Neural cell (in vitro differentiated cells): ENCODE measurements at regions not wholly inside any gene's neighbourhood (a gene's known extent, or its start where the extent isn't known, plus 50 kb on each side); places are given as distances from the start of the nearest gene placed in this dataset.

Source experiments
- H2AFZ ChIP-seq: fragments of 200-600, 300-800 bp; sonication (generic), shearing (Covaris generic); 2 replicates; pipeline ENCODE4 v1.6.0; 2014; ENCODE audit warnings: low read depth, mild to moderate bottlenecking, antibody characterized with exemption, low read length, moderate library complexity
- H3F3A ChIP-seq: fragments of 200-600 bp; shearing (Covaris generic); 2 replicates; pipeline ENCODE4 v1.6.1; 2016; ENCODE audit warnings: mild to moderate bottlenecking, moderate library complexity, mixed read lengths, antibody characterized with exemption, low read length; ENCODE audit not compliant: insufficient read depth, poor library complexity, severe bottlenecking
- H3K27ac ChIP-seq: fragments of 200-600, 300-800 bp; sonication (generic), shearing (Covaris generic); 2 replicates; pipeline ENCODE4 v1.5.1; 2014; ENCODE audit warnings: mild to moderate bottlenecking, low read length, moderate library complexity
- H3K27me3 ChIP-seq: fragments of 300-800, 200-600 bp; sonication (generic), shearing (Covaris generic); 2 replicates; pipeline ENCODE4 v1.6.0; 2014; ENCODE audit warnings: mild to moderate bottlenecking, low read depth, low read length, moderate library complexity; ENCODE audit not compliant: insufficient read depth
- H3K36me3 ChIP-seq: fragments of 300-800, 200-600 bp; sonication (generic), shearing (Covaris generic); 2 replicates; pipeline ENCODE4 v1.5.1; 2014; ENCODE audit warnings: mild to moderate bottlenecking, antibody characterized with exemption, low read length, moderate library complexity; ENCODE audit not compliant: insufficient read depth
- H3K4me2 ChIP-seq: fragments of 300-800, 200-600 bp; sonication (generic), shearing (Covaris generic); 2 replicates; pipeline ENCODE4 v1.6.0; 2014; ENCODE audit warnings: mild to moderate bottlenecking, low read length
- H3K4me3 ChIP-seq: fragments of 300-800, 200-600 bp; sonication (generic), shearing (Covaris generic); 2 replicates; pipeline ENCODE4 v1.5.1; 2014; ENCODE audit warnings: mild to moderate bottlenecking, low read length, moderate library complexity
- H3K79me2 ChIP-seq: fragments of 200-600 bp; shearing (Covaris generic); replicated peaks from 2 replicates; pipeline ENCODE4 v1.6.0; 2014; ENCODE audit warnings: mild to moderate bottlenecking, low read length, moderate library complexity; ENCODE audit not compliant: insufficient read depth
- H3K9ac ChIP-seq: fragments of 300-800, 200-600 bp; sonication (generic), shearing (Covaris generic); 2 replicates; pipeline ENCODE4 v1.6.1; 2016; ENCODE audit warnings: mild to moderate bottlenecking, low read length, mixed read lengths
- H3K9me2 ChIP-seq: fragments of 200-600 bp; shearing (Covaris generic); 2 replicates; pipeline ENCODE4 v1.6.1; 2016; ENCODE audit warnings: mild to moderate bottlenecking, low read length, mixed read lengths; ENCODE audit not compliant: insufficient read depth
- H3K9me3 ChIP-seq: fragments of 200-600, 300-800 bp; sonication (generic), shearing (Covaris generic); 2 replicates; pipeline ENCODE4 v1.6.1; 2016; ENCODE audit warnings: mild to moderate bottlenecking, mixed run types, low read length, moderate library complexity, mixed read lengths
- H4K20me1 ChIP-seq: fragments of 200-600 bp; shearing (Covaris generic); 2 replicates; pipeline ENCODE4 v1.6.1; 2016; ENCODE audit warnings: mild to moderate bottlenecking, mixed run types; ENCODE audit not compliant: insufficient read depth
- CTCF ChIP-seq: fragments of 450-650 bp; IDR thresholded peaks from 2 replicates; pipeline ENCODE4 v1.5.1; 2014; ENCODE audit warnings: antibody characterized with exemption, mild to moderate bottlenecking, moderate library complexity; ENCODE audit not compliant: poor library complexity, severe bottlenecking
- EP300 ChIP-seq: fragments of 450-650 bp; conservative IDR thresholded peaks from 2 replicates; pipeline ENCODE4 v1.6.1; 2014; ENCODE audit warnings: antibody characterized with exemption, mild to moderate bottlenecking, moderate library complexity; ENCODE audit not compliant: poor library complexity, severe bottlenecking
- EZH2 ChIP-seq: fragments of 200-600, 300-800 bp; shearing (Covaris generic), sonication (generic); IDR thresholded peaks from 2 replicates; pipeline ENCODE4 v1.6.1; 2014; ENCODE audit warnings: antibody characterized with exemption, low read length, borderline replicate concordance, mild to moderate bottlenecking; ENCODE audit not compliant: insufficient read depth, poor library complexity, severe bottlenecking
- MXI1 ChIP-seq: fragments of 450-650 bp; conservative IDR thresholded peaks from 2 replicates; pipeline ENCODE4 v1.6.1; 2014; ENCODE audit warnings: antibody characterized with exemption, mild to moderate bottlenecking; ENCODE audit not compliant: poor library complexity, severe bottlenecking
- POLR2AphosphoS5 ChIP-seq: IDR thresholded peaks from 2 replicates; pipeline ENCODE4 v1.6.1; 2012
- RAD21 ChIP-seq: fragments of 450-650 bp; conservative IDR thresholded peaks from 2 replicates; pipeline ENCODE4 v1.6.1; 2014; ENCODE audit warnings: antibody characterized with exemption, mild to moderate bottlenecking, moderate library complexity
- REST ChIP-seq: IDR thresholded peaks from 2 replicates; pipeline ENCODE4 v1.6.1; 2012; ENCODE audit warnings: borderline replicate concordance
- SMC3 ChIP-seq: fragments of 450-650 bp; conservative IDR thresholded peaks from 2 replicates; pipeline ENCODE4 v1.6.1; 2014; ENCODE audit warnings: antibody characterized with exemption, mild to moderate bottlenecking, moderate library complexity; ENCODE audit not compliant: poor library complexity
- TAF1 ChIP-seq: IDR thresholded peaks from 2 replicates; pipeline ENCODE4 v1.6.1; 2012; ENCODE audit warnings: low read depth

- H4K20me1 ChIP-seq = no peaks in the 10 kb centered on the region
- no peak overlapping the region for H2AFZ ChIP-seq
- no peaks in the 10 kb centered on the region for H3K36me3 ChIP-seq
- H3K9ac ChIP-seq = no peak overlapping the region
- H3K9me3 ChIP-seq = no peaks in the 10 kb centered on the region
- H3K4me3 ChIP-seq = no peak overlapping the region
- H3K79me2 ChIP-seq = no peaks in the 10 kb centered on the region
- H3K9me2 ChIP-seq = no peaks in the 10 kb centered on the region
- H3K4me2 ChIP-seq = no peak overlapping the region
- H3K27ac ChIP-seq = no peak overlapping the region
- no peaks in the 10 kb centered on the region for H3F3A ChIP-seq
- H3K27me3 ChIP-seq = no peaks in the 10 kb centered on the region
- no peak for TF ChIP-seq TAF1
- no peak for TF ChIP-seq EZH2
- no peak for TF ChIP-seq CTCF
- TF ChIP-seq POLR2AphosphoS5 = no peak
- TF ChIP-seq REST = no peak
Measured at GRCh38 chr3:162719684-162720341, 1223.2 kb downstream of the OTOL1 start.

DNA sequence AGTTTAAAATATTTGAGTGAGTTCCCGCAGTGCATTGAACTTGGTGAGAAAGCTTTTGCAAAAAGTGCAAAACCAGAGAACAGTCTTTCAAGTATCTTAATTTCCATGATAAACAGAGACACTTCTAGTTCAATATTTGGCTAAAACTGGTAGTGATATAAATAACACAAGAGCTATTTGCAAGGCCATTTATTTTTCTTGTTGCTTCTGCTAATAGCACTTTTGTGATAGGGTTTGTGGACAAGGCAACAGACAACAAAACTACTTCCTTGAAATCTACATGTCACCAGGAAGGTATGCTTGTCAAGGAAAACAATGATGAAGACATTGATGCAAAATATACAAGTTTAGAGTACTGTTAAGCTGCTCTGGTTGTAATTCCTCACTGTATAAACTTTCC lies 1225.1 kb downstream of the OTOL1 start:
- Histone ChIP-seq H3K4me2 (no peak overlapping the region), H3K9me3 (no peaks in the 10 kb centered on the region), H3K79me2 (no peaks in the 10 kb centered on the region), H3K4me3 (no peak overlapping the region), H3K9me2 (no peaks in the 10 kb centered on the region), H3K9ac (no peak overlapping the region), H3K36me3 (no peaks in the 10 kb centered on the region), H3F3A (no peaks in the 10 kb centered on the region), H3K27me3 (no peaks in the 10 kb centered on the region), H4K20me1 (no peaks in the 10 kb centered on the region), H3K27ac (no peak overlapping the region), H2AFZ (no peak overlapping the region)
- TF ChIP-seq REST (no peak), MXI1 (no peak), EP300 (peak; percentile 89), POLR2AphosphoS5 (peak; percentile 47), EZH2 (no peak), TAF1 (no peak), SMC3 (no peak), CTCF (no peak), RAD21 (no peak)
